ENCODE measurements at regions not wholly inside any gene's neighbourhood (a gene's known extent, or its start where the extent isn't known, plus 50 kb on each side); places are given as distances from the start of the nearest gene placed in this dataset.
A peak's percentile ranks its signal among the peaks of the same experiment; 100 is the strongest.

DNA sequence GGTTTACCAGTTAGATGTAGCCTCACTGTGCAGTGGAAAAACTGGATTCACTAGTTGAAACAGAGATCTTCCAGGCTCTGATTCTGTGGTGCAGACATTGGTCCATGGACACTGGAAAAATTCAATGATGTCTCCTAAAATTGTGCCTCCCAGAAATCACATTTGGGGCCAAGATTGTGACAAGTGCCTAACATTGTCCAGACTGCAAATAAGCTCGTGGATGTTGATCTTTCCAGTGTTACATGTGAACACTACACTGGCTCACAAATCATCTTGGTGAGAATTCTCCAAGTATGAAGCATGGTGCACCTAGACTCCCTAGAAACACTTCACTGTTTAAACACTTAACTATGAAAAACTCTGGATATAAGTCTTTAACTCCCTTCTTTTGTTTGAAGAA lies 140.4 kb downstream of the HAO1 start:
- ATAC-seq = no peak
- TF ChIP-seq, protein P1, sequence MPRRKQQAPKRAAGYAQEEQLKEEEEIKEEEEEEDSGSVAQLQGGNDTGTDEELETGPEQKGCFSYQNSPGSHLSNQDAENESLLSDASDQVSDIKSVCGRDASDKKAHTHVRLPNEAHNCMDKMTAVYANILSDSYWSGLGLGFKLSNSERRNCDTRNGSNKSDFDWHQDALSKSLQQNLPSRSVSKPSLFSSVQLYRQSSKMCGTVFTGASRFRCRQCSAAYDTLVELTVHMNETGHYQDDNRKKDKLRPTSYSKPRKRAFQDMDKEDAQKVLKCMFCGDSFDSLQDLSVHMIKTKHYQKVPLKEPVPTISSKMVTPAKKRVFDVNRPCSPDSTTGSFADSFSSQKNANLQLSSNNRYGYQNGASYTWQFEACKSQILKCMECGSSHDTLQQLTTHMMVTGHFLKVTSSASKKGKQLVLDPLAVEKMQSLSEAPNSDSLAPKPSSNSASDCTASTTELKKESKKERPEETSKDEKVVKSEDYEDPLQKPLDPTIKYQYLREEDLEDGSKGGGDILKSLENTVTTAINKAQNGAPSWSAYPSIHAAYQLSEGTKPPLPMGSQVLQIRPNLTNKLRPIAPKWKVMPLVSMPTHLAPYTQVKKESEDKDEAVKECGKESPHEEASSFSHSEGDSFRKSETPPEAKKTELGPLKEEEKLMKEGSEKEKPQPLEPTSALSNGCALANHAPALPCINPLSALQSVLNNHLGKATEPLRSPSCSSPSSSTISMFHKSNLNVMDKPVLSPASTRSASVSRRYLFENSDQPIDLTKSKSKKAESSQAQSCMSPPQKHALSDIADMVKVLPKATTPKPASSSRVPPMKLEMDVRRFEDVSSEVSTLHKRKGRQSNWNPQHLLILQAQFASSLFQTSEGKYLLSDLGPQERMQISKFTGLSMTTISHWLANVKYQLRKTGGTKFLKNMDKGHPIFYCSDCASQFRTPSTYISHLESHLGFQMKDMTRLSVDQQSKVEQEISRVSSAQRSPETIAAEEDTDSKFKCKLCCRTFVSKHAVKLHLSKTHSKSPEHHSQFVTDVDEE (CRISPR knock-in tag; IDR thresholded peaks at IDR 0.05) = no peak
- TF ChIP-seq CSDC2 (CRISPR knock-in tag; IDR thresholded peaks at IDR 0.05) = no peak
- no peak for TF ChIP-seq ZNF8 (CRISPR knock-in tag; IDR thresholded peaks at IDR 0.05)
- no peak for TF ChIP-seq OSR1 (CRISPR knock-in tag; IDR thresholded peaks at IDR 0.05)
- no peak for TF ChIP-seq RARB (CRISPR knock-in tag; IDR thresholded peaks at IDR 0.05)
- TF ChIP-seq, protein P2, sequence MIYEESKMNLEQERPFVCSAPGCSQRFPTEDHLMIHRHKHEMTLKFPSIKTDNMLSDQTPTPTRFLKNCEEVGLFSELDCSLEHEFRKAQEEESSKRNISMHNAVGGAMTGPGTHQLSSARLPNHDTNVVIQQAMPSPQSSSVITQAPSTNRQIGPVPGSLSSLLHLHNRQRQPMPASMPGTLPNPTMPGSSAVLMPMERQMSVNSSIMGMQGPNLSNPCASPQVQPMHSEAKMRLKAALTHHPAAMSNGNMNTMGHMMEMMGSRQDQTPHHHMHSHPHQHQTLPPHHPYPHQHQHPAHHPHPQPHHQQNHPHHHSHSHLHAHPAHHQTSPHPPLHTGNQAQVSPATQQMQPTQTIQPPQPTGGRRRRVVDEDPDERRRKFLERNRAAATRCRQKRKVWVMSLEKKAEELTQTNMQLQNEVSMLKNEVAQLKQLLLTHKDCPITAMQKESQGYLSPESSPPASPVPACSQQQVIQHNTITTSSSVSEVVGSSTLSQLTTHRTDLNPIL (CRISPR knock-in tag; IDR thresholded peaks at IDR 0.05; ENCODE audit: low read depth) = no peak
- TF ChIP-seq BACH2 (CRISPR knock-in tag; IDR thresholded peaks at IDR 0.05; ENCODE audit: borderline replicate concordance) = no peak
- TF ChIP-seq ZNF565 (CRISPR knock-in tag; conservative IDR thresholded peaks at IDR 0.05; ENCODE audit: low read depth) = no peak
- TF ChIP-seq GLIS3 (CRISPR knock-in tag; IDR thresholded peaks at IDR 0.05) = no peak
- TF ChIP-seq ESRRG (CRISPR knock-in tag; IDR thresholded peaks at IDR 0.05) = no peak
- TF ChIP-seq ZFP30 (CRISPR knock-in tag; IDR thresholded peaks at IDR 0.05) = no peak
- no peak for TF ChIP-seq TCF4 (CRISPR knock-in tag; IDR thresholded peaks at IDR 0.05; ENCODE audit: borderline replicate concordance)
- no peak for TF ChIP-seq PPARA (CRISPR knock-in tag; IDR thresholded peaks at IDR 0.05; ENCODE audit: borderline replicate concordance)

DNA sequence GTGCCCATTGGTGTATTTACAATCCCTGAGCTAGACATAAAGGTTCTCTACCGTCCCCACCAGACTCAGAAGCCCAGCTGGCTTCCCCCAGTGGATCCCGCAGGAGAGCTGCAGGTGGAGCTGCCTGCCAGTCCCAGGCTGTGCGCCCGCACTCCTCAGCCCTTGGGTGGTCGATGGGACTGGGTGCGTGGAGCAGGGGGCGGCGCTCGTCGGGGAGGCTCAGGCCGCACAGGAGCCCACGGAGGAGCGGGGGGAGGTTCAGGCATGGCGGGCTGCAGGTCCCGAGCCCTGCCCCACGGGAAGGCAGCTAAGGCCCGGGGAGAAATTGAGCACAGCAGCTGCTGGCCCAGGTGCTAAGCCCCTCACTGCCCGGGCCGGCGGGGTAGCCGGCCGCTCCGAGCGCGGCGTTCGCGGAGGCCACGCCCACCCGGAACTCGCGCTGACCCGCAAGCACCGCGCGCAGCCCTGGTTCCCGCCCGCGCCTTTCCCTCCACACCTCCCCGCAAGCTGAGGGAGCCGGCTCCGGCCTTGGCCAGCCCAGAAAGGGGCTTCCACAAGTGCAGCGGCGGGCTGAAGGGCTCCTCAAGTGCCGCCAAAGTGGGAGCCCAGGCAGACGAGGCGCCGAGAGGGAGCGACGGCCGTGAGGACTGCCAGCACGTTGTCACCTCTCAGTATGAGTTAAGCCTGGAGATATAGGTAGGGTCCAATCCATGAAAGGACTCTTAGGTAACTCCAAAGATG lies 136.7 kb downstream of the HAO1 start:
- peak; percentile 59 for ATAC-seq

DNA sequence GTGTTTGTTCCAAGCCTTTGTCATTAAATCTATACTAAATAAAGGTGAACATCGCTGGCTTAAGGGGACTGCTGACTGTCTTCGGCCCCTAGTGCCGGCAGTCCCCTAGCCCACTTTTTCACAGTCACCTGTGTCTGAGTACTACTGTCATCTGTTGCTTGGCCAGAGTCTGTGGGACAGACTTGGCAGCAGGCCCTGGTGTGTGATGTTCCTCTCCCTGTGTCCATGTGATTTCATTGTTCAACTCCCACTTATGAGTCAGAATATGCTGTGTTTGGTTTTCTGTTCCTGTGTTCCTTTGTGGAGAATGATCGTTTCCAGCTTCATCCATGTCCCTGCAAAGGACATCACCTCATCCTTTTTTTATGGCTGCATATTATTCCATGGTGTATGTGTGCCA lies 133.4 kb downstream of the HAO1 start:
- TF ChIP-seq, protein P1 (CRISPR knock-in tag; IDR thresholded peaks at IDR 0.05) = no peak
- no peak for TF ChIP-seq PPARA (CRISPR knock-in tag; IDR thresholded peaks at IDR 0.05; ENCODE audit: borderline replicate concordance)
- TF ChIP-seq RARB (CRISPR knock-in tag; IDR thresholded peaks at IDR 0.05) = no peak
- TF ChIP-seq, protein P3, sequence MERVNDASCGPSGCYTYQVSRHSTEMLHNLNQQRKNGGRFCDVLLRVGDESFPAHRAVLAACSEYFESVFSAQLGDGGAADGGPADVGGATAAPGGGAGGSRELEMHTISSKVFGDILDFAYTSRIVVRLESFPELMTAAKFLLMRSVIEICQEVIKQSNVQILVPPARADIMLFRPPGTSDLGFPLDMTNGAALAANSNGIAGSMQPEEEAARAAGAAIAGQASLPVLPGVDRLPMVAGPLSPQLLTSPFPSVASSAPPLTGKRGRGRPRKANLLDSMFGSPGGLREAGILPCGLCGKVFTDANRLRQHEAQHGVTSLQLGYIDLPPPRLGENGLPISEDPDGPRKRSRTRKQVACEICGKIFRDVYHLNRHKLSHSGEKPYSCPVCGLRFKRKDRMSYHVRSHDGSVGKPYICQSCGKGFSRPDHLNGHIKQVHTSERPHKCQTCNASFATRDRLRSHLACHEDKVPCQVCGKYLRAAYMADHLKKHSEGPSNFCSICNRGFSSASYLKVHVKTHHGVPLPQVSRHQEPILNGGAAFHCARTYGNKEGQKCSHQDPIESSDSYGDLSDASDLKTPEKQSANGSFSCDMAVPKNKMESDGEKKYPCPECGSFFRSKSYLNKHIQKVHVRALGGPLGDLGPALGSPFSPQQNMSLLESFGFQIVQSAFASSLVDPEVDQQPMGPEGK (CRISPR knock-in tag; IDR thresholded peaks at IDR 0.05; ENCODE audit: borderline replicate concordance) = no peak
- TF ChIP-seq ZFP30 (CRISPR knock-in tag; IDR thresholded peaks at IDR 0.05) = no peak
- TF ChIP-seq ZNF8 (CRISPR knock-in tag; IDR thresholded peaks at IDR 0.05) = no peak
- no peak for TF ChIP-seq TCF4 (CRISPR knock-in tag; IDR thresholded peaks at IDR 0.05; ENCODE audit: borderline replicate concordance)
- TF ChIP-seq BACH2 (CRISPR knock-in tag; IDR thresholded peaks at IDR 0.05; ENCODE audit: borderline replicate concordance) = no peak
- no peak for TF ChIP-seq ZNF565 (CRISPR knock-in tag; conservative IDR thresholded peaks at IDR 0.05; ENCODE audit: low read depth)
- no peak for TF ChIP-seq CSDC2 (CRISPR knock-in tag; IDR thresholded peaks at IDR 0.05)
- no peak for TF ChIP-seq GLIS3 (CRISPR knock-in tag; IDR thresholded peaks at IDR 0.05)
- TF ChIP-seq OSR1 (CRISPR knock-in tag; IDR thresholded peaks at IDR 0.05) = no peak
- TF ChIP-seq ARNTL (CRISPR knock-in tag; IDR thresholded peaks at IDR 0.05; ENCODE audit: borderline replicate concordance, low read depth) = no peak
- TF ChIP-seq ZC3H10 (CRISPR knock-in tag; IDR thresholded peaks at IDR 0.05) = no peak
- TF ChIP-seq, protein P4, sequence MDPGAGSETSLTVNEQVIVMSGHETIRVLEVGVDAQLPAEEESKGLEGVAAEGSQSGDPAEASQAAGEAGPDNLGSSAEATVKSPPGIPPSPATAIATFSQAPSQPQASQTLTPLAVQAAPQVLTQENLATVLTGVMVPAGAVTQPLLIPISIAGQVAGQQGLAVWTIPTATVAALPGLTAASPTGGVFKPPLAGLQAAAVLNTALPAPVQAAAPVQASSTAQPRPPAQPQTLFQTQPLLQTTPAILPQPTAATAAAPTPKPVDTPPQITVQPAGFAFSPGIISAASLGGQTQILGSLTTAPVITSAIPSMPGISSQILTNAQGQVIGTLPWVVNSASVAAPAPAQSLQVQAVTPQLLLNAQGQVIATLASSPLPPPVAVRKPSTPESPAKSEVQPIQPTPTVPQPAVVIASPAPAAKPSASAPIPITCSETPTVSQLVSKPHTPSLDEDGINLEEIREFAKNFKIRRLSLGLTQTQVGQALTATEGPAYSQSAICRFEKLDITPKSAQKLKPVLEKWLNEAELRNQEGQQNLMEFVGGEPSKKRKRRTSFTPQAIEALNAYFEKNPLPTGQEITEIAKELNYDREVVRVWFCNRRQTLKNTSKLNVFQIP (CRISPR knock-in tag; IDR thresholded peaks at IDR 0.05; ENCODE audit: borderline replicate concordance, low read depth) = no peak
- TF ChIP-seq ISL1 (CRISPR knock-in tag; IDR thresholded peaks at IDR 0.05) = no peak
- no peak for TF ChIP-seq ESRRG (CRISPR knock-in tag; IDR thresholded peaks at IDR 0.05)
- no peak for TF ChIP-seq SNAI2 (CRISPR knock-in tag; IDR thresholded peaks at IDR 0.05)
- TF ChIP-seq, protein P2 (CRISPR knock-in tag; IDR thresholded peaks at IDR 0.05; ENCODE audit: low read depth) = no peak

More for the DNA sequence above, 133.4 kb downstream of the HAO1 start:
- no peak for ATAC-seq

All from SK-N-SH treated with all-trans-retinoic acid at 6 μM for 48 hours (cell line).